ENCODE measurements at regions not wholly inside any gene's neighbourhood (a gene's known extent, or its start where the extent isn't known, plus 50 kb on each side); places are given as distances from the start of the nearest gene placed in this dataset.

- Histone ChIP-seq H3K9me3 (ENCODE audit: control insufficient read depth, insufficient read depth, low read depth, low read length) (no peaks in the 10 kb centered on the region), H3K4me3 (ENCODE audit: low read depth, low read length) (no peak overlapping the region), H3K36me3 (ENCODE audit: control insufficient read depth in 2 of 2, insufficient read depth in 1 of 2, low read length in 2 of 2) (no peaks in the 10 kb centered on the region), H3K27ac (ENCODE audit: extremely low read depth, low read depth, low read length) (no peak overlapping the region), H3K4me1 (ENCODE audit: control insufficient read depth, insufficient read depth, low read length) (no peaks in the 10 kb centered on the region)
- no peak for TF ChIP-seq PATZ1 (tag by site-specific recombination; IDR thresholded peaks at IDR 0.05)
- TF ChIP-seq RBAK (tag by site-specific recombination; IDR thresholded peaks at IDR 0.05) = no peak
- CTCF ChIA-PET = interaction anchor here (0.5 to 2.1 kb wide), 5 partner anchors 10 to 151 kb away, joined by 3 to 8 read pairs (median 3); no protein-coding TSS in a partner anchor
- POLR2A ChIA-PET = no interaction called here
Observed at GRCh38 chr2:23200787-23201114, 184.2 kb upstream of the KLHL29 start.

GRCh38 chr2:23203383-23203782, 181.6 kb upstream of the KLHL29 start:
- ChIA-PET CTCF (no interaction called here), POLR2A (no interaction called here)
- Histone ChIP-seq H3K4me3 (ENCODE audit: low read depth, low read length) (no peak overlapping the region), H3K9me3 (ENCODE audit: control insufficient read depth, insufficient read depth, low read depth, low read length) (no peaks in the 10 kb centered on the region), H3K4me1 (ENCODE audit: control insufficient read depth, insufficient read depth, low read length) (no peaks in the 10 kb centered on the region), H3K36me3 (ENCODE audit: control insufficient read depth in 2 of 2, insufficient read depth in 1 of 2, low read length in 2 of 2) (no peaks in the 10 kb centered on the region), H3K27ac (ENCODE audit: extremely low read depth, low read depth, low read length) (no peak overlapping the region)
- TF ChIP-seq ZNF404 (tag by site-specific recombination; IDR thresholded peaks at IDR 0.05) (no peak), ZSCAN4 (tag by site-specific recombination; IDR thresholded peaks at IDR 0.05) (peak; percentile 77)

GRCh38 chr2:23204685-23205242, 180.2 kb upstream of the KLHL29 start:
- Histone ChIP-seq H3K4me3 (ENCODE audit: low read depth, low read length) (no peak overlapping the region), H3K9me3 (ENCODE audit: control insufficient read depth, insufficient read depth, low read depth, low read length) (no peaks in the 10 kb centered on the region), H3K27ac (ENCODE audit: extremely low read depth, low read depth, low read length) (no peak overlapping the region), H3K4me1 (ENCODE audit: control insufficient read depth, insufficient read depth, low read length) (no peaks in the 10 kb centered on the region), H3K36me3 (ENCODE audit: control insufficient read depth in 2 of 2, insufficient read depth in 1 of 2, low read length in 2 of 2) (no peaks in the 10 kb centered on the region)
- ChIA-PET POLR2A (no interaction called here), CTCF (no interaction called here)
- no peak for TF ChIP-seq ZBTB20 (tag by site-specific recombination; IDR thresholded peaks at IDR 0.05)
- no peak for TF ChIP-seq MEIS1 (CRISPR knock-in tag; IDR thresholded peaks at IDR 0.05; ENCODE audit: borderline replicate concordance)
- TF ChIP-seq ZNF341 (tag by site-specific recombination; IDR thresholded peaks at IDR 0.05; ENCODE audit: low read depth) = no peak
- no peak for TF ChIP-seq ZNF561 (tag by site-specific recombination; IDR thresholded peaks at IDR 0.05; ENCODE audit: borderline replicate concordance)
- TF ChIP-seq ZNF19 (tag by site-specific recombination; IDR thresholded peaks at IDR 0.05; ENCODE audit: low read depth) = no peak
- TF ChIP-seq SP3 (tag by site-specific recombination; IDR thresholded peaks at IDR 0.05) = no peak
- TF ChIP-seq CTCF (tag by site-specific recombination; IDR thresholded peaks at IDR 0.05) = no peak

GRCh38 chr2:23206650-23207049, 178.3 kb upstream of the KLHL29 start:
- POLR2A ChIA-PET = no interaction called here
- Histone ChIP-seq H3K9me3 (ENCODE audit: control insufficient read depth, insufficient read depth, low read depth, low read length) (no peaks in the 10 kb centered on the region), H3K4me1 (ENCODE audit: control insufficient read depth, insufficient read depth, low read length) (no peaks in the 10 kb centered on the region), H3K27ac (ENCODE audit: extremely low read depth, low read depth, low read length) (no peak overlapping the region), H3K4me3 (ENCODE audit: low read depth, low read length) (no peak overlapping the region), H3K36me3 (ENCODE audit: control insufficient read depth in 2 of 2, insufficient read depth in 1 of 2, low read length in 2 of 2) (no peaks in the 10 kb centered on the region)
- CTCF ChIA-PET = interaction anchor here (0.5 to 1.0 kb wide), 2 partner anchors 9 to 25 kb away, joined by 3 to 4 read pairs; no protein-coding TSS in a partner anchor
- no peak for TF ChIP-seq ZNF366 (tag by site-specific recombination; conservative IDR thresholded peaks at IDR 0.05)
- TF ChIP-seq ZBTB7A (tag by site-specific recombination; IDR thresholded peaks at IDR 0.05; ENCODE audit: low read depth) = no peak
- no peak for TF ChIP-seq ZNF670 (tag by site-specific recombination; IDR thresholded peaks at IDR 0.05; ENCODE audit: low read depth)
- TF ChIP-seq ZBTB49 (tag by site-specific recombination; IDR thresholded peaks at IDR 0.05; ENCODE audit: low read depth) = no peak
- no peak for TF ChIP-seq SP3 (tag by site-specific recombination; IDR thresholded peaks at IDR 0.05)

All from HEK293 (cell line).